Natural killer cell treated with Interleukin-12 subunit alpha and Interleukin-12 subunit beta and Interleukin-15 and Interleukin-18, amount 100 ng/mL, for 72 hours (primary cell): ENCODE measurements at regions not wholly inside any gene's neighbourhood (a gene's known extent, or its start where the extent isn't known, plus 50 kb on each side); places are given as distances from the start of the nearest gene placed in this dataset.

Experiments
- ATAC-seq, 2 donors: fragments of 150-1000 bp; cut with Tn5 transposase in 1 of 2; sonication (Bioruptor Pico), chemical (Tn5 transposase) in 1 of 2; 2 replicates each; pipeline ENCODE4 v1.10.0; 2021
- DNase-seq: peaks from one replicate; pipeline ENCODE4 v3.0.0; 2022; ENCODE audit warnings: low spot score
- H3K27ac Mint-ChIP-seq, 2 donors: 1 replicate in 1 of 2; 2 replicates in 1 of 2; pipeline ENCODE4 v1.8.0; 2022; ENCODE audit warnings: mixed read lengths in 2 of 2, mild to moderate bottlenecking in 1 of 2, moderate library complexity in 1 of 2
- H3K27me3 Mint-ChIP-seq, 2 donors: 1 replicate in 1 of 2; 2 replicates in 1 of 2; pipeline ENCODE4 v1.8.0; 2022; ENCODE audit warnings: mixed read lengths in 2 of 2
- H3K36me3 Mint-ChIP-seq: one replicate; pipeline ENCODE4 v1.8.0; 2022; ENCODE audit warnings: mixed read lengths
- H3K4me1 Mint-ChIP-seq, 2 donors: 1 replicate in 1 of 2; 2 replicates in 1 of 2; pipeline ENCODE4 v1.8.0; 2022; ENCODE audit warnings: low read depth in 2 of 2, mixed read lengths in 2 of 2, mild to moderate bottlenecking in 1 of 2
- H3K4me3 Mint-ChIP-seq: one replicate; pipeline ENCODE4 v1.8.0; 2022; ENCODE audit warnings: mixed read lengths
- H3K9me3 Mint-ChIP-seq: 2 replicates; pipeline ENCODE4 v1.8.0; 2022; ENCODE audit warnings: mixed read lengths

DNA sequence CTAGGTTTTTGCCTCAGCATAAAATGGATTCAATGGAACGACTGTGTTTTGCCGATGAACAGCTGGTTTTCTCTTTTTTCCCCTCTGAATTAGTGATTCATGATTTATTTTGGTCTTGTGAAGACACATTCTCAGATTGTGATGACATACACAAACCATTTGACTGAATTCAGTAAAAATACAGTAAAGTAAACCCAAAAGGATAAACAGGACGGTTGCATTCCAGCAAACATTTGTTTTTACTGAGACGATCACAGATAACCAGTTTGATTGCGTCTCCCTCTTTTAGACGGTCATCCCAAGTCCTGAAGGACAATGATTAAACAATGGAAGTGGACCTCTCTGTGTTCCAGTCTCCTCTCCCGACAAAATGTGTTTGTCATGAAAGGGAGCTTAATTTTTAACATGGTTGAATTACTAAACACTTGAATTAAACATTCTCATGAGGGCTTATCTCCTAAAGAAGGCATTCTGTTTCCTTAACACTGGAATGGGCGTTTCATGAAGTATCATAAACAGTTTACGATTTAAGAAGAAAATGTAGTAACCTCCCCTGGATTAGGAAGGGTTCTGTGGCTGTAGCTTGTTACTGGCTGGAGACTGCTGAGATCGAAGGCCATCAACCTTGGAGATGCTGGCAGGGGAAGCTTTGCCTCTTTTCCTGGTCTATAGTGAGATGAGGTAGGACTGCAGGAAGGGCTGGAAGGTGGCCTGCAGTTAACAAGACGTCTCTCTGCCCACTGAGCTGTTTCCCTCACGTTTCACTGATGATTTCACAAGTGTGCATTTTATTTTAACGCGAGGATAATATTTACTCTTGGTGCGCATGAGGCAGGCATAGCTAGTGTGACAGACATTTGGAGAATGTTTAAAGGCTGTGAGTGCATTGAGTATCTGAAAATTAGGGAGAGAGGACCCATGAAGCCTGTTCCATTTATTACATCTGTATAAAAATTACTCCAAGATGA lies 457.9 kb downstream of the FGF9 start:
- Mint-ChIP-seq H3K27me3 (no peaks in the 10 kb centered on the region), H3K27ac (peak overlapping the region; percentile 71 to 75), H3K9me3 (peaks cover 14% of the 10 kb centered on the region), H3K36me3 (peaks cover 15% of the 10 kb centered on the region), H3K4me3 (peak overlapping the region; percentile 75), H3K4me1 (peaks cover 52 to 57% of the 10 kb centered on the region in 2 donors)
- no peak for DNase-seq
- ATAC-seq = no peak

DNA sequence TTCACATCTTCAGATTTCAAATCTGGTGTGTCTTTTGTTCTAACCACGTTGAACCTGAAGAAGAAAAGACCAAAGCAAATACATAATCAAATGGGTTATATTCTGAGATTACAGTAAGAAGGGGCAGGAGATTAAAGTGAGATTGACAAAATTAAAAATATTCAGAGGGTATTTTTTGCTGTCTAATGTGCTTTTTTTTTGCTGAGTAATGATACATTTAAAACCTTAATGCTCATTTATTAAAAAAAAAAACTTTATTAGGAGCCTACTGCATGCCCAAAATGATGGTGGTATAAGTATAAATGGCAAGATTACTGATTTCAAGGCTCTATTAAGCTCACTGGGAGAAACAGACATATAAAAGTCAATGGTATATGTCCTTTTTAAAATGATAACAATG lies 459.4 kb downstream of the FGF9 start:
- no peaks in the 10 kb centered on the region for H3K27me3 Mint-ChIP-seq
- peaks cover 15% of the 10 kb centered on the region for H3K36me3 Mint-ChIP-seq
- H3K4me1 Mint-ChIP-seq = peaks cover 41 to 45% of the 10 kb centered on the region in 2 donors
- ATAC-seq = no peak
- H3K27ac Mint-ChIP-seq = peak overlapping the region; percentile 71 to 75
- no peak for DNase-seq
- H3K9me3 Mint-ChIP-seq = peaks cover 14% of the 10 kb centered on the region
- H3K4me3 Mint-ChIP-seq = no peak overlapping the region

- Mint-ChIP-seq H3K27ac (no peak overlapping the region), H3K4me1 (peaks cover 25 to 28% of the 10 kb centered on the region in 2 donors)
These were observed 463.4 kb downstream of the FGF9 start for GRCh38 chr13:22134261-22134660.

GRCh38 chr13:22135446-22135845 lies 464.6 kb downstream of the FGF9 start:
- Mint-ChIP-seq H3K36me3 (peaks cover 2% of the 10 kb centered on the region), H3K27ac (peak overlapping the region in 1 of 2 donors; percentile 65), H3K4me3 (no peak overlapping the region), H3K9me3 (peaks cover 3% of the 10 kb centered on the region), H3K27me3 (peaks cover 5 to 8% of the 10 kb centered on the region in 2 donors), H3K4me1 (peaks cover 19 to 24% of the 10 kb centered on the region in 2 donors)
- DNase-seq (no peak), ATAC-seq (no peak)

More at GRCh38 chr13:22134261-22134660, 463.4 kb downstream of the FGF9 start:
- DNase-seq = no peak
- H3K4me3 Mint-ChIP-seq = no peak overlapping the region
- no peak for ATAC-seq
- H3K9me3 Mint-ChIP-seq = peaks cover 6% of the 10 kb centered on the region
- peaks cover 7% of the 10 kb centered on the region for H3K36me3 Mint-ChIP-seq
- peaks cover 1 to 3% of the 10 kb centered on the region in 2 donors for H3K27me3 Mint-ChIP-seq

DNA sequence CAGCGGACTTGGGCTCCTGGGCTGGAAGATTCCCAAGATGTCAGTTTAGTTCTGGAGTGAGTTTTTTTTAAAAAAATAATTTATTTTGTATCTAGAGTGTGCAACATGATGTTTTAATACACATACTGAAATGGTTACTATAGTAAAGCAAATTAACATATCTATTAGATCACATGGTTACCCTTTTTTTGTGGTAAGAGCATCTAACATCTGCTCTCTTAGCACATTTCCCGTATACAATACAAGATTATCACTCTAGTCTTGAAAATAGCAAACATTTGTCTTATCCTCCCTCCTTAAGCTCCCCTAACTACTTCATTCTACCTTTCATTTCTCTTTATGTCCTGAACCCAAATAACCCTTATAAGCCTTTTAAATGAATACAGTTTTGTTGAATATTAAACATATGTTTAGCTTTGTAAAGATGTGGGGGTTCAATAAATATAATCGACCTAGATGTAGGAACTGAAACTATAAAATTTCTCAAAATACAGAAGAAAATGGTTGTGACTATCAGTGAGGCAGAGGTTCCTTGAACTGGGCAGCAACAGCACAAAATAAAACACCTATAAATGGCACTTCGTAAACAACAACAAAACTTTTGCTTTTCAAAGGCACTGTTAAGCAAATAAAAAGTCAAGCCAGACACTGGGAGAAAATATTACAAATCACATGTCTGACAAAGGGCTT lies 466.6 kb downstream of the FGF9 start:
- Mint-ChIP-seq H3K4me3 (no peak overlapping the region), H3K27ac (peak overlapping the region in 1 of 2 donors; percentile 36), H3K27me3 (peaks cover 8% of the 10 kb centered on the region in 2 donors), H3K9me3 (no peaks in the 10 kb centered on the region), H3K4me1 (peaks cover 25 to 34% of the 10 kb centered on the region in 2 donors), H3K36me3 (peaks cover 4% of the 10 kb centered on the region)
- no peak for DNase-seq
- no peak for ATAC-seq

- H3K36me3 Mint-ChIP-seq = peaks cover 4% of the 10 kb centered on the region
- H3K9me3 Mint-ChIP-seq = no peaks in the 10 kb centered on the region
- H3K4me3 Mint-ChIP-seq = no peak overlapping the region
- no peak overlapping the region for H3K27ac Mint-ChIP-seq
- no peak for ATAC-seq
- H3K4me1 Mint-ChIP-seq = peaks cover 23 to 37% of the 10 kb centered on the region in 2 donors
- DNase-seq = no peak
- peaks cover 8% of the 10 kb centered on the region in 2 donors for H3K27me3 Mint-ChIP-seq
These were observed 468.1 kb downstream of the FGF9 start for GRCh38 chr13:22138947-22139346.

GRCh38 chr13:22141716-22142115 lies 470.8 kb downstream of the FGF9 start:
- Mint-ChIP-seq H3K27ac (peak overlapping the region; percentile 42 to 79), H3K4me1 (peaks cover 21 to 33% of the 10 kb centered on the region in 2 donors), H3K4me3 (peak overlapping the region; percentile 57), H3K27me3 (peaks cover 5 to 8% of the 10 kb centered on the region in 2 donors), H3K36me3 (peaks cover 4% of the 10 kb centered on the region), H3K9me3 (peaks cover 2% of the 10 kb centered on the region)
- ATAC-seq = peak; percentile 74 to 78
- DNase-seq = no peak

GRCh38 chr13:22143671-22144070 lies 472.8 kb downstream of the FGF9 start:
- ATAC-seq = no peak

GRCh38 chr13:22144806-22145205 lies 473.9 kb downstream of the FGF9 start:
- Mint-ChIP-seq H3K36me3 (peaks cover 18% of the 10 kb centered on the region), H3K9me3 (peaks cover 11% of the 10 kb centered on the region), H3K27ac (no peak overlapping the region), H3K4me3 (no peak overlapping the region), H3K4me1 (peaks cover 13 to 14% of the 10 kb centered on the region in 2 donors), H3K27me3 (peaks cover under 1 to 9% of the 10 kb centered on the region in 2 donors)
- no peak for DNase-seq
- no peak for ATAC-seq

More at GRCh38 chr13:22143671-22144070, 472.8 kb downstream of the FGF9 start:
- Mint-ChIP-seq H3K36me3 (peaks cover 17% of the 10 kb centered on the region), H3K9me3 (peaks cover 9% of the 10 kb centered on the region), H3K4me1 (peaks cover 14 to 25% of the 10 kb centered on the region in 2 donors), H3K27ac (no peak overlapping the region), H3K4me3 (no peak overlapping the region), H3K27me3 (peaks cover 8% of the 10 kb centered on the region in 2 donors)
- DNase-seq = no peak

DNA sequence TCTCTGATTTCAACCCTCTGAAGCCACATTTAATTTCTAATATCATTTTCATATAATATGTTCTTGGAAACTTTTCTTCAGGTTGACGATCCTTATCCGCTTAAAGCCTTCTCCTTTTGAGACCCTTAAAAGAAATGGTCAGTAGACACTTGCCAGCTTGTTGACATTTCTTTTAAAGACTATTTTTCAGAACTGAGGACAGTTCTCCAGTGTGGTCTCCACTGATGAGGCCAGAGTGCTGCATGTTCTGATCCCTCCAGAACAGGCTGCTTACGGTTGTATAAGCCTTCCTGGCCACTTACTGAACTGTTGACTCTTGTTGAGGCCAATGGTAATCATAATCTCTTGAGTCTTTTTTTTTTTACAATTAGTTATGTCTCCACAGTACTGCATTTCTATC lies 477.3 kb downstream of the FGF9 start:
- no peak overlapping the region for H3K27ac Mint-ChIP-seq
- peaks cover 0 to 3% of the 10 kb centered on the region in 2 donors for H3K4me1 Mint-ChIP-seq
- DNase-seq (no peak), ATAC-seq (no peak)
- H3K36me3 Mint-ChIP-seq = peaks cover 14% of the 10 kb centered on the region
- no peak overlapping the region for H3K4me3 Mint-ChIP-seq
- H3K9me3 Mint-ChIP-seq = peaks cover 11% of the 10 kb centered on the region
- H3K27me3 Mint-ChIP-seq = peaks cover 7% of the 10 kb centered on the region in 2 donors

DNA sequence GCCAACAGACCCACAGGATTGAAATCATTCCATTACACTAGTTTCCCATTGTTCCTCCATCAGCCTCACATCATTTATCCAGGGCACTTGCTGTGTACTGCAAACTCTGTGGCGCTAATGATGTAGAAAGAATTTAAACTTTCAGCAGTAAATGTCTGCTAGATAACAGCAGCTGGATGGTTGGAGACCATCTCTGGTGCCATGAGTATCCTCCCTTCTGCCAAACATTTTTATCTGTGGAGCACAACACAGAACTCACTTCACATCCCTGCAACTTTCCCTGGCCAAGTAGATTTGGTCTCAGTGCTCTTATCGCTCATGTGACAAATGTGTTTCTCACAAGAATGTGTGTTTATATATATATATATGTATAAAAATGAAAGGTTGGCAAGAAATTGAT lies 481.9 kb downstream of the FGF9 start:
- no peak for ATAC-seq

DNA sequence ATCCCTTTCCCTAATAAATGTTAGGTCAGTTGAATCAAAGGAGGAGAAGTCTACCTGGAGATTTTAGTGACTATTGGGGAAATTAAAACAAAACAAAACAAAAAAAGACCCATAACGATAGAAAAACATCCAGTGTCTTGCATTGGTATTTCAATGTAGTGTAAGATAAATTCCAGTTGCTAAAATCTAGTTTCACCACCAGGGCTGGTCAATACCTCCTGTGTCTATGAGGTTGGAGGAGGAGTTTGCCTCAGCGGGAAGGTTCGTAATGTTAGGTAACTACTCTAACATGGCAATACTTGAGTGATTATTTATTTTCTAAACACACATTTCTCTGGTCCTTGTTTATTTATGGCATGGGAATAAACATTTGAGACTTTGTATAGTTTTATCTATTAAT lies 483.2 kb downstream of the FGF9 start:
- H3K27me3 Mint-ChIP-seq = peaks cover 3 to 7% of the 10 kb centered on the region in 2 donors
- DNase-seq (no peak), ATAC-seq (no peak)
- no peaks in the 10 kb centered on the region for H3K36me3 Mint-ChIP-seq
- no peaks in the 10 kb centered on the region for H3K9me3 Mint-ChIP-seq
- H3K4me1 Mint-ChIP-seq = peaks cover 5 to 8% of the 10 kb centered on the region in 2 donors
- H3K4me3 Mint-ChIP-seq = no peak overlapping the region
- H3K27ac Mint-ChIP-seq = no peak overlapping the region

More for the DNA sequence above, 481.9 kb downstream of the FGF9 start:
- Mint-ChIP-seq H3K9me3 (peaks cover 4% of the 10 kb centered on the region), H3K4me3 (no peak overlapping the region), H3K4me1 (peaks cover 5 to 8% of the 10 kb centered on the region in 2 donors), H3K36me3 (peaks cover 9% of the 10 kb centered on the region), H3K27ac (no peak overlapping the region), H3K27me3 (peaks cover 7% of the 10 kb centered on the region in 2 donors)
- no peak for DNase-seq

DNA sequence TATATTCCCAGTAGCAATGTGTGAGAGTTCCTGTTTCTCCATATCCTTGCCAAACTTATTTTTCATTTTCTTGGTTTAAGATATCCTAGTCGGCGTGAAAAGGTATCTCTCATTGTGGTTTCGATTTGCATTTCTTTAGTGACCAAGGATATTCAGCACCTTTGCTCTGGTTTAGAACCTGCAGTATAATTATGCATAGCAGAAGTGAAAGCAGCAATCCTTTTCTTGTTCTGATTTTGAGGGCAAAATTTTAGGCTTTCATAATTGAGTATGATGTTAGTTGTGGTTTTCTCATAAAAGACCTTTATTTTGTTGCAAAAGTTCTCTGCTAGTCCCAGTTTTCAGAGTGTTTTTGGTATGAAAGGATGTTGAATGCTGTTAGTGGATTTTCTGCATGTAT lies 491.0 kb downstream of the FGF9 start:
- Mint-ChIP-seq H3K4me3 (peak overlapping the region; percentile 73), H3K4me1 (peaks cover 51 to 53% of the 10 kb centered on the region in 2 donors), H3K27me3 (no peaks in the 10 kb centered on the region), H3K27ac (peak overlapping the region; percentile 70 to 91), H3K9me3 (no peaks in the 10 kb centered on the region), H3K36me3 (peaks cover 13% of the 10 kb centered on the region)
- DNase-seq (no peak), ATAC-seq (peak; percentile 90)
